Superior temporal gyrus (tissue), 1 donor: ENCODE measurements at regions not wholly inside any gene's neighbourhood (a gene's known extent, or its start where the extent isn't known, plus 50 kb on each side); places are given as distances from the start of the nearest gene placed in this dataset.

Experiments used
- DNase-seq: peaks from one replicate; pipeline ENCODE4 v3.0.0-alpha.2; 2016; ENCODE audit errors: extremely low spot score

- no peak for DNase-seq
Measured at GRCh38 chr15:70281261-70281810, 183.6 kb upstream of the TLE3 start.

GRCh38 chr15:70280781-70281180, 183.1 kb upstream of the TLE3 start:
- DNase-seq, result no peak

GRCh38 chr15:70279096-70279495, 181.4 kb upstream of the TLE3 start:
- no peak for DNase-seq

GRCh38 chr15:70278644-70279043, 180.9 kb upstream of the TLE3 start:
- DNase-seq, result no peak

GRCh38 chr15:70277556-70277955, 179.8 kb upstream of the TLE3 start:
- DNase-seq, result no peak

- DNase-seq, result no peak
Measured at GRCh38 chr15:70276401-70276800, 178.7 kb upstream of the TLE3 start.

GRCh38 chr15:70275461-70276138, 177.9 kb upstream of the TLE3 start:
- DNase-seq, result no peak

GRCh38 chr15:70274908-70275307, 177.2 kb upstream of the TLE3 start:
- no peak for DNase-seq

GRCh38 chr15:70274255-70274880, 176.7 kb upstream of the TLE3 start:
- DNase-seq, result no peak

GRCh38 chr15:70273808-70274207, 176.1 kb upstream of the TLE3 start:
- DNase-seq, result no peak

- DNase-seq, result no peak
Measured at GRCh38 chr15:70272565-70273355, 175.0 kb upstream of the TLE3 start.

- DNase-seq, result no peak
Measured at GRCh38 chr15:70271422-70272088, 173.8 kb upstream of the TLE3 start.

- no peak for DNase-seq
Measured at GRCh38 chr15:70270752-70271111, 173.0 kb upstream of the TLE3 start.

GRCh38 chr15:70269991-70270751, 172.5 kb upstream of the TLE3 start:
- DNase-seq, result no peak

GRCh38 chr15:70269311-70269911, 171.7 kb upstream of the TLE3 start:
- DNase-seq, result no peak

GRCh38 chr15:70268698-70269251, 171.1 kb upstream of the TLE3 start:
- no peak for DNase-seq

GRCh38 chr15:70267879-70268278, 170.2 kb upstream of the TLE3 start:
- no peak for DNase-seq

- no peak for DNase-seq
Measured at GRCh38 chr15:70267306-70267705, 169.6 kb upstream of the TLE3 start.

GRCh38 chr15:70266412-70267121, 168.8 kb upstream of the TLE3 start:
- DNase-seq, result no peak

GRCh38 chr15:70265986-70266385, 168.3 kb upstream of the TLE3 start:
- no peak for DNase-seq
